ENCODE measurements at regions not wholly inside any gene's neighbourhood (a gene's known extent, or its start where the extent isn't known, plus 50 kb on each side); places are given as distances from the start of the nearest gene placed in this dataset.

DNA sequence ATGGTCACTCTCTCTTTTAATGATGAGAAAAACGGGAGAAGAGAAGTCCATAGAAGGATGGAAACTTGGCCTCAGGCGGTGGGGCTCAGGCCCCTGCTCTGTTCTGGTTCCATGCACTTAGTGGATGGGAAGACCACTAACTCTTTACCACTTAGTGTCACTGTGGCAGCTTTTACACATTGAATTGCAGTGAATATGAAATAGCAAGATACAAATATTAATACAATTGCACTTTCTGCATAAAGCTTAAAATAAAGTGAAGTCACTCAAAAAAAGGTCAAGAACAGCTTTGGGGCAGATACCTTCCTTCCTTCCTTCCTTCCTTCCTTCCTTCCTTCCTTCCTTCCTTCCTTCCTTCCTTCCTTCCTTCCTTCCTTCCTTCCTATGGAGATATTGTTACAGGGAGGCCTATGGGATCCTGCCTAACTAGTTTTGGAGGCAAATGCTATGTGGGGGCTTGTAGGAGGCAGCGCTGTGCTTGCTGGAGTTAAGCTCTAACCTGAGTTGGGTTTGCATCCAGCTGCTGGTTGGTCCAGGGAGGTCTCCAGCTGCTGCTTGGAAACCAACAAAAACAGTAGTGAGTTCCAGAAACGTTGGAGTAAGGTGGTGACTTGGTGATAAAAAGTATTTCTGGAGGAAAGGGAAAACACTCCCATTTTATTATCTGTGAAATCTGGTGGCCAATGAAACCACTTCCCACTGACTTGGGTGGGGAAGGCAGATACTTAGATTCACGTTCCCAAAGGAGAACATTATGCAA lies 62.3 kb upstream of the NKX2-2 start:
- no peak for ATAC-seq

DNA sequence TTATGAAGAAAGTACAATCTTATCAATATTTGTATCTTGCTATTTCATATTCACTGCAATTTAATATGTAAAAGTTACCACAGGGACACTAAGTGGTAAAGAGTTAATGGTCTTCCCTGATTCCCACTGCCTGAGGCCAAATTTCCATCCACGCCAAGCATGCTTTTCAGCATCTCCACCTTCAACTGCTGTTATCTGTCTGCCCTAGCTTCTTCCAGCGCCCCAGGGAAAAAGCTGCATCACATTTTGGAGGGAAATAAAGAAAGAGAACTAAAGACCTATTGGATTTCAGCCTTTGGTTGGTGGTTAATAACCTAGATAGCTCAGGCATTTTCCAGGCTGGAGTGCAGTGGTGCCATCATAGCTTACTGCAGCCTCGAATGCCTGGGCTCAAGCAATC lies 61.3 kb upstream of the NKX2-2 start:
- ATAC-seq: no peak

DNA sequence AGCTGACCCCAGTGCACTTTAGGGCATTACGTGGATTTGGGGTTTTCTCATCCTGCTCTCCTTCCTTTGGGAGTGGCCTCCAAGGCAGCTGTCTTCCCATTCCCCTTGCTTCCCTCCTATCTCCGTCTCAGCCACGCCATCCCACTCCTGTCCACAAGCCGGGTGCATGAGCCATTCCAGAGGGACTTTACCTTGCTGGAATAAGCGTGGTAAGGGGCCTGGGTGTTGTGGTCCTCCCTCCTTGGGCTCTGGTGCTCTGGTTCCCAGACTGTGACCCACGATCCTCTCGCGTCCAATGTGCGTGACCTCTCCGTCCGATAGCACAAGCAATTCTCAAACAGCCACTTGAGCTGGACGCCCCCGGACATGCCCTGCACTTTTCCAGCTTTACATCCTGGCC lies 60.6 kb upstream of the NKX2-2 start:
- no peak for ATAC-seq

DNA sequence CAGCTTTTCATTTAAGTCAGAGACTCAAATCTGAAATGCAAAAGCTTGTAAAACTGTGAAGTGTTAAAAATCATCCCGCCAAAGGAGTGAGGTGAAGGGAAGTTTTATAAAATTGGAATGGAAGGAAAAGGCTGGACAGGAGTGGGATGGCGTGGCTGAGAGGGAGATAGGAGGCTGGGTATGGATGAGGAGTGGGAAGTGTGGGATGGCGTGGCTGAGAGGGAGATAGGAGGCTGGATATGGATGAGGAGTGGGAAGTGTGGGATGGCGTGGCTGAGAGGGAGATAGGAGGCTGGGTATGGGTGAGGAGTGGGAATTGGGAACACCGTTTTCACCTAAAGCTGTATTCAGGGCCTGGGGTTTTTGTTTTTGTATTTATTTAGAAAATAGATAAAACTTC lies 59.4 kb upstream of the NKX2-2 start:
- ATAC-seq: no peak

DNA sequence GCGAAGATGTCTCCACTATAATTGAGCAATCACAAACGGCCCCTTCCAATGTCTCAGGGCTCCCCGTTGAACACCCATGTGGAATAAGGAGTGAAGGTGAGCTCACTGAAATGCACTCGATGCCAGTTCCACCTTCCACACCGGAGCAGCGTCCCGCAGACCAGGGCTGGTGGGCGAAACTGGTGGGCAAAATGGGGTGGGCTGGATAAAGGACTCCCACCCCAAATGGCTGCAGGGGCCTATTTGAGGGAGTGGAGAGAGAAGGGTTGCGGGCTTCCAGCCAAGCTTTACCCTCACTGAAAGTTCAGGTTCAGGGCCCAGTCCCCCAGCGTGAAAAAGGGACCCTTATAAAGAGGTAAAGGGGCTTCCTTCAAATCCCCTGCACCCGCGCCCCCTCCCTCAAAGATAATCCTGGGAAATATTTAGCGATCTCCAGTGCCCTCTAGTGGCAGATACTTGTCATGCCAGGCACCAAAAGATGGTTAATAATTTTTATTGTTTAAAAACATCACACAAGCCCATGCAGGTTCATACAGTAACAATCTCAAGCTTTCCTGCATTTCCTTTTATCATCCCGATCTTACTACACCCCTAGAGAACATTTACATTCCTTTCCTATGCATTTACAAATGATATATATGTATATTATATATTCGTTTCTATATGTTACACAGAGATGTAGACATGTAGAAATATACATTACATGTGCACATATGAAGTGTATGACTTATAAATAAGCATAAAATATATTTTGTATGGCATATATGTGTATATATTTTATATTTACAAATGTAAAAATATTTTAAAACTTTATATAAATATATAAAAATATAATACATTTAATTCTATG lies 58.2 kb upstream of the NKX2-2 start:
- ATAC-seq: no peak

DNA sequence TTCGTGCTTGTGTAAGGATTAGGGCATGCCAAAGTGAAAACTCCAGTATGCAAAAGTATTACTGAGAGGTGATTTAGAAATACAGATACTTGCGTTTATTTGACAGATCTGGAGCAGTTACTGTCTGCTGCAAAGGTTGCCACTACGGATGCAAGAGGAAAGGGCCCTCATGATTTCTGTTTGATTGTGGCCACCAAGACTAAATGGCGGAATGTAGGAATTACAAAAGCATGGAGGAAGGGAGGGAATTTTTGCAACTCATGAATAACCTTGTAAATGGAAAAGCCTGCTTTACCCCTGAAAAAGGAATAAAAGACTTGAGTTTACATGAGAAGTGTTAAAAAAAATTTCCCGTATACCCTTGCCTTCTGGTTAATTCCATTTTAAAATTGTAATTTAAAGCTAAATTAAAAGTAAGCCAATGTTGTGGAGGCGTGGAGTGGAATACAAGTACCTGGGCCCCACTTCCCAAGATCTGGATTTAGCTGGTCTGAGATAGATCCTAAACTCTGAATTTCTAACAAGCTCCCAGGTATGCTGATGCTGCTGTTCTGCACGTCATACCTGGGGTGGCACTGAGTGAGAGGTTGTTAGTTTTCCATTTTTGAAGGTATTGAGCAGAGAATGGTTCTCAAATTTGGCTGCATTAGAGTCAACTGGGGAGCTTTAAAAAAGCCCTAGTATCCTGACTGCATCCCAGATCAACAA lies 56.6 kb upstream of the NKX2-2 start:
- ATAC-seq: no peak

DNA sequence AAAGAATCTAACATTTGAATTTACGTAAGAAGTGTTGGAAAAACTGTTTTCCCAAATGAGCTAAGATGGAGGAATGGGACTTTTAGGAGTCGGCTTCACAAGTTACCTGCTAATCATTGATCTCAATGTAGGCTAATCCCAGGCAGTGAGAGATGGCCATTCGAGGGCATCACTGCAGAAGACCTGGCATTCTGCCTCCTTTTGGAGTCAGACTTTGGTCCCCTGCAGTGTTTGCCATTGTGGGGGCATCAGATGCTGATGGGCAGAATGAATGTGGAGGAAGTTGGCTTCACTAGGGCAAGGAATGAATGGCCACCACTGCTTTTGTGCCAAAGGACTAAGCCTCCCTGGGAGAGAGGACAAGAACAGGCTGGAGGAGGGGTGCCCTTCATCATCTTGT lies 55.7 kb upstream of the NKX2-2 start:
- ATAC-seq: no peak

DNA sequence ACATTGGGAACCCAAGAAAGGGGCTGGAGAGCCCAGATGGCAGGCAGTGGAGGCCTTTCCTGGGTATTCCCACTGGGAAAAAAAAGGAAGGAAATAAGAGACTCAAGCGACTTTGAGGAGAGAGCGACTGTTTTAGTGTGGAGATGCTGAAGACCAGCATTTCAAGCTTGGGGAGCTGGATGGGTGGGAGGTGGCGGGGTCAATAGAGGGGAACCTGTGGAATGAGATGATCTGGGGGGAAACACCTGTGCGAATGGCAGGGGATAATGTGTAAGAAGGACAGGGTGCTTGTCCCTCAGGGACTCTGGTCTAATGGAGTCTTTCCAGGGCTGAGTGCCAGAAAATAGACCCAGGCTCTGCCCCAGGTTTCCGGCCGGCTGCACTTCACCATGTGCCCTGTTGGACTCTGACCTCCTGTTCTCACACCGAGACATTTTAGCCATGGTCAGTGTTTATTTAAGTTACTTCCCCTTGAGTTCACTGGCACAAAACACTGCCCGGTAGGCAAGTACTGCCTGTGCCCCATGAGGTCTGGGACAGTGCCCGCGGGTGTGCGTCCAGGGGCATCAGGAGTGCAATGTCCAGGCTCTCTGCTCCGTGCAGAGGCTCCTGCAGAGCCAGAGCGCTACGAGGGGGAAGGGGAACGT lies 50.4 kb upstream of the NKX2-2 start:
- no peak for ATAC-seq

All from activated CD4-positive, CD25-positive, alpha-beta regulatory T cell treated with anti-CD3 and anti-CD28 coated beads, Interleukin-2, amount 50 U/mL, for 24 hours (primary cell).